Ascending aorta (tissue), 2 donors: ENCODE measurements at regions not wholly inside any gene's neighbourhood (a gene's known extent, or its start where the extent isn't known, plus 50 kb on each side); places are given as distances from the start of the nearest gene placed in this dataset.
"Not testable (repeated sequence)": the region's sequence is repeated elsewhere in the genome, so short reads cannot be mapped to it uniquely, and the experiment has no call there.

Experiments used
- DNase-seq, 2 donors: peaks; one replicate each; pipeline ENCODE4 v3.0.0-alpha.2; 2019; ENCODE audit warnings: low spot score in 2 of 2
- H3K27ac ChIP-seq, 2 donors: fragments of 200-600 bp; sonication (generic); one replicate each; pipeline ENCODE4 v1.5.1; 2016 to 2017; ENCODE audit warnings: mild to moderate bottlenecking in 1 of 2
- H3K27me3 ChIP-seq: fragments of 200-600 bp; sonication (generic); one replicate; pipeline ENCODE4 v1.5.1; 2017
- H3K36me3 ChIP-seq, 2 donors: fragments of 200-600 bp; sonication (generic); one replicate each; pipeline ENCODE4 v1.5.1; 2016
- H3K4me1 ChIP-seq, 2 donors: fragments of 200-600 bp; sonication (generic); one replicate each; pipeline ENCODE4 v1.5.1; 2016 to 2017; ENCODE audit warnings: mild to moderate bottlenecking in 1 of 2
- H3K4me3 ChIP-seq, 2 donors: fragments of 200-600 bp; sonication (generic); one replicate each; pipeline ENCODE4 v1.5.1; 2016 to 2017; ENCODE audit warnings: mild to moderate bottlenecking in 1 of 2
- H3K9me3 ChIP-seq, 2 donors: fragments of 200-600 bp; sonication (generic); one replicate each; pipeline ENCODE4 v1.5.1; 2016
- intact Hi-C: fragments of 100-400 bp; cut with DNase I; formaldehyde crosslinking; loops from one replicate; pipeline ENCODE4 v1.15.1; 2023

DNA sequence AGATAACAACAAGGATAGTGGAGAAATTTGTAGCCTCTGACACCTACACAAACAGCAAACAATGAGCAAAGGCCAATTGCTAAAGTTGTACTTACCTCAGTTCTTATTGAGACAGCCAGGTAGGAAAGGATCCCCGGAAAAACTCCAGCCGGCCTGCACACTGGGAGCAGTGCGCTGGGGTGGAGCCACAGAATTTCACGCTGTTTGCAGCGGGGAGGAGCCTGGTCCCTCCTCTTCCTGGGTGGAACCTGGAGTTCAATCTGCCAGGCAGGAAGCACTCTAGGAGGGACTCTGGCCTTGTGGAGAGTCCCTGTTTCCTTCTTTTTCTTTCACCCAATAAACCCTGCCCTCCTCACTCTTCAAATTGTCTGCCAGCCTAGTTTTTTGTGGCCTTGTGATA, 382.6 kb upstream of the TGIF2LX start:
- intact Hi-C loops, H3K9me3 ChIP-seq, DNase-seq, H3K4me3 ChIP-seq, H3K4me1 ChIP-seq, H3K27me3 ChIP-seq, H3K36me3 ChIP-seq, H3K27ac ChIP-seq: not testable (repeated sequence)

DNA sequence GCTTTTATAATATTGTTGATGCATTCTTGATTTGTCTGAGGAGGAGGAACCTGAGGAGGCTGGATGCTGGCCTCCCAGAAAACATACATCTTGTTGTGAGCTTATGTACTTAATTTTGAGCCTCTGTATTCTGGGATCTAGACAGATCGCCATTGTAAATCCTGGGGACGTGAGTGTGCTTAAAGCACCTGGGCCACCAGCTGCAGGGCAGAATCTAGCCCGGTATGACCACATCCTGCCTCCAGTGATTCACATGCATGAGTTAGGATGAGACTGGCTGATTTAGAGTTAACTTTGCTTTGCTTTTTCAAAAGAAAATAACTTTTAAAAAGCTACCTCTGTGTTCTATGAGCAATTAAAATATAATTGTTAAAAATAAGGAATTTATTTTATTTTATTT, 364.6 kb upstream of the TGIF2LX start:
- H3K4me1 ChIP-seq, DNase-seq, H3K36me3 ChIP-seq, H3K4me3 ChIP-seq, H3K9me3 ChIP-seq, H3K27me3 ChIP-seq, intact Hi-C loops, H3K27ac ChIP-seq: not testable (repeated sequence)

DNA sequence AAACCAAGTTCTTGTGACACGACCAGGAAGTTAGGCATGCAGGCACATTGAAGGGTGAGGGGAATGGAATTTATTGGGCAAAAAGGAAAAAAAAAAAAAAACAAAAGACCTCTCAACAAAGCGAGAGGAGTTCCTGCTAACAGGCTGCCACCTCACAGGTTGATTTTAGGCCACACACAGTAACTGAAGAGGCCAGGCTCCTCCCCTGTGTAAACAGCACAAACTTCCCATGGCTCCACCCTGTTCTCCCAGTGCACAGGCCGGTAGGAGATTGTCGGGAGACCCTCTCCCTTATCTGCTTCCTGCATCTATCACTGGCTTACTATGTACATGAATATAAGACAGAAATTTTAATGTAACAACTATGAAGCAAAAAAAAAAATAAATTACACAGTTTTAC, 359.6 kb upstream of the TGIF2LX start:
- H3K27ac ChIP-seq, H3K4me3 ChIP-seq, H3K36me3 ChIP-seq: not testable (repeated sequence)

DNA sequence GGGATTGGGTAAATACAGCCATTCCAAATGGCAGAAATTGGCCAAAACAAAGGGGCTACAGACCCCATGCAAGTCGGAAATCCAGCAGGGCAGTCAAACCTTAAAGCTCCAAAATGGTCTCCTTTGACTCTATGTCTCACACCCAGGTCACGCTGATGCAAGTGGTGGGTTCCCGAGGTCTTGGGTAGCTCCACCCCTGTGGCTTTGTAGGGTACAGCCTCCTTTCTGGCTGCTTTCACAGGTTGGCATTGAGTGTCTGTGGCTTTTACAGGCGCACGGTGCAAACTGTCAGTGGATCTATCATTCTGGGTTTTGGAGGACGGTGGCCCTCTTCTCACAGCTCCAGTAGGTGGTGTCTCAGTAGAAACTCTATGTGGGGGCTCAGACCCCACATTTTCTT, 358.6 kb upstream of the TGIF2LX start:
- H3K9me3 ChIP-seq, DNase-seq, H3K4me3 ChIP-seq, intact Hi-C loops, H3K4me1 ChIP-seq, H3K27ac ChIP-seq, H3K36me3 ChIP-seq, H3K27me3 ChIP-seq: not testable (repeated sequence)

More for the DNA sequence above, 359.6 kb upstream of the TGIF2LX start:
- H3K9me3 ChIP-seq, H3K4me1 ChIP-seq, H3K27me3 ChIP-seq, DNase-seq, intact Hi-C loops: not testable (repeated sequence)

DNA sequence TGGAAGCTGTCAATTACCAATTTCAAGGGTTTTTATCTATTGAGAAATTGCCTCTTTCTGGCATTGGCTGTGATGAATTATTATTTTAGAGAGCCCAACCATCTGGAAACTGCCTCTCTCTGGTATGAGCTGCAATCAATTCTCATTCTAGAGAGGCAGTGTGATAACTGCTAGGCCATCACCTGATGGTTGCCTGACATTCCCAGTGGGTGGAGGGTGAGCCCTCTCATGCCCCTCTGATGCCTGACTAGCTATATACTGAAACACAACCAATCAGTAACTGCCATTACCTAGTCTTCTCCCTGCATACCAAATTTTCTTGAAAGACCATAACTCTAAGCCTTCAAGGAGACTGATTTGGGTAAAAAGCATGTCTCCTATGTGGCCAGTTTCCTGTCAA, 353.9 kb upstream of the TGIF2LX start:
- DNase-seq, H3K27ac ChIP-seq, H3K4me3 ChIP-seq, H3K27me3 ChIP-seq, H3K9me3 ChIP-seq, H3K36me3 ChIP-seq, H3K4me1 ChIP-seq, intact Hi-C loops: not testable (repeated sequence)

DNA sequence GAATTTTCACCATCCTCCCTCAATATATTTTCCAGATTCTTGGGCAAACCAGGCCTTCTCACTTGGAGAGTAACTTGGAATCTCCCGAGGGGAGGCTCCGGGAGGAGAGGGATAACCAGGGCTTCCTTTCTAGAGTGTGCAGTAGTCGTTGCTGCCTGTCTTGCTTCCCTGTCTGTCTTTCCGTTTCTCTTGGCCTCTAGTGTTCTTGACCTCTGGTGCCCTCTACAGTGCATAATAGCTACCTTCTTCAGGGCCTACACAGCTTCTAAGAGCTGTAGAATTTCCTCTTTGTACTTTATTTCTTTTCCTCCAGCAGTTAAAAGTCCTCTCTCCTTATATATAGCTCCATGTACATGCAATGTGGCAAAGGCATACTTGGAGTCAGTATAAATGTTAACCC, 339.8 kb upstream of the TGIF2LX start:
- H3K4me1 ChIP-seq, H3K4me3 ChIP-seq, H3K27ac ChIP-seq, H3K36me3 ChIP-seq, H3K27me3 ChIP-seq, DNase-seq, intact Hi-C loops, H3K9me3 ChIP-seq: not testable (repeated sequence)

DNA sequence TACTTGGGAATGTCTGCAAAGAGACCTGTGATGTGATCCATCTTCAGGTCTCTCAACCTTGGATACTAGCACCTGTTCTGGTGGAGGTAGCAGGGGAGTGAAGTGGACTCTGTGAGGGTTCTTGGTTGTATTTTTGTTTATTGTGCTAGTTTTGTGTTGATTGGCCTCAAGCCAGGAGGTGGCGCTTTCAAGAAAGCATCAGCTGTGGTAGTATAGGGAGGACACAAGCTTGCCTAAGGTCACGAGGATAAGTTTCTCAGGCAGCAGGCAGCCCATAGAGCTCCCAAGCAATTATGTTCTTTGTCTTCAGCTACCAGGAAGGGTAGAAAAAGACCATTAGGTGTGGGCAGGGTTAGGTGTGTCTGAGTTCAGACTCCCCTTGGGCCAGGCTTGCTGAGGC, 289.9 kb upstream of the TGIF2LX start:
- H3K4me3 ChIP-seq, H3K4me1 ChIP-seq, DNase-seq, H3K9me3 ChIP-seq, H3K27me3 ChIP-seq, H3K27ac ChIP-seq, intact Hi-C loops, H3K36me3 ChIP-seq: not testable (repeated sequence)

DNA sequence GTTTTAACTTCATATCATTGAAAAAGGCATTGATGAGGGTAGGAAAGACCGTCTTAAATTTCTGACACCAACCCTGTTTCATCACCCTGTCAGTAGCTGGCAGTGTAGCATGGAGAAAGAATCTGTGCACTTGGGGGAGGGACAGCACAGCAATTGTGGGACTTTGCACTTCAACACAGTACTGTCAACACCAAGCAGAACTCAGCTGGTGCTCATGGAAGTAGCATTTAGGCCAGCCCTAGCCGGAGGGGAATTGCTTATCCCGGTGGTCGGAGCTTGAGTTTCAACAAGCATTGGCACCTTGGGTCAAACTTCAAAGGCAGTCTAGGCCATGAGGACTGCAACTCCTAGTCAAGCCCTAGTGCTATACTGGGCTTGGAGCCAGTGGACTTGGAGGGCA, 285.8 kb upstream of the TGIF2LX start:
- intact Hi-C loops, H3K27ac ChIP-seq, DNase-seq, H3K36me3 ChIP-seq, H3K27me3 ChIP-seq, H3K4me3 ChIP-seq, H3K4me1 ChIP-seq, H3K9me3 ChIP-seq: not testable (repeated sequence)

DNA sequence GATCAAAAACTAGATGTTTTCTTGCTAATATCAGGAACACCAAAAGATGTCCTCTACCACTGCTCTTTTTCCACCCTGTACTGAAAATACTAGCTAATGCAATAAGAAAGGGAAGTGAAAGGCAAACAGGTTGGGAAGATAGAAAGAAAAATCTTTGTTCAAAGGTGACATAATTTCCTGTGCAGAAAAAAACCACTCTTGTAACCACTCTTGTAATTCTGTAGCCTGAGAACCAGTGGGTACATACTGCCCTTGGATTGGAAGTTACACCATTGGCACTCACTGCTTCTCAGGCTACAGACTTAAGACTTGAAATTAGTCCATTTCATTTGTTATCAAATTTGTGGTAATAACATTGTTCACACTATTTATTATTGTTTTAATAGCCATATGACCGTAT, 263.0 kb upstream of the TGIF2LX start:
- H3K27ac ChIP-seq, H3K4me3 ChIP-seq, H3K4me1 ChIP-seq, H3K36me3 ChIP-seq, H3K27me3 ChIP-seq, H3K9me3 ChIP-seq, intact Hi-C loops, DNase-seq: not testable (repeated sequence)

DNA sequence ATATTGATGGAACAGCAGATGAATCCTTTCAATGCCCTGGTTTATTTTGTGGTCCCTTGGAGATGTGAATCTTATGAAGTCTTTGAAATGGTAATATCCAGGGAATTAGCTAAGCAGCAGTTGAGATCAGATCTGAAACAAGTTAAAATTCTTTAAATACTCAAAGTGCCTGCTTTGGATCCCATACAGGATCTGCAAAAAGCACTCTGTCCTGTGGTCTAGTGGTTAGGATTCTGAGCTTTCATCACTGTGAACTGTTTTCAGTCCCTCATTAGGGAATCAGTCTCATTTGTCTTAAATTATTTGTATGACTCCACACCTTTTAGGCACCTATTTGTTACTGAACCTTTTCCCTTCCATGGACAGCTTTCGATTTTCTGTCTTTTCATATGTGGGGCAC, 215.2 kb upstream of the TGIF2LX start:
- H3K4me1 ChIP-seq, H3K27me3 ChIP-seq, H3K9me3 ChIP-seq, H3K36me3 ChIP-seq, intact Hi-C loops, DNase-seq, H3K27ac ChIP-seq, H3K4me3 ChIP-seq: not testable (repeated sequence)

DNA sequence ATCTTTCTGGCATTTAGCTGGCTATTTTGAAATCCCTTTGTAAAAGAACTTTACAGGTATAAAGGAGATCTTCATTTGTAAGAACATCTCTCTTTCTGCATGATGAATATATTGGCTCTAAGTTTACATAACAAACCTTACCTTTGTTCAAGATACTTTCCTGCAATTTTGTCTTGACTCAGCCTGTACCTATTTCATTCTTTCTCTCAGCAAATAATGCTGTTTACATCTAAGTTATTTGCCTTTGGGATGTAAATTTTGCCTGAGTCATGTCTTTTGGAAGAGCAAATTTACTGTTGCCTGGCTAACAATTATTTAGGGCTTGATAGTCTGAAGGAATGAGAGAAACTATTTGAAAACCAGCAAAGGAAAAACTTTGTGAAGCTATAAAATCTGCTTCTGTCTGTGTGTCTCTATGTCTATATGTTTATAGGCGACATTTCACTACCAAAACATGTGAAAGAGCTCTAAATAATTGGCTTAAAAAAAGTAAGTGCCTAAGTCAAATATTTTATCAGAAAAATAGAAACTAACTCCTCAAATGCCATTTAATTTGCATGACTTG, 214.3 kb upstream of the TGIF2LX start:
- H3K4me1 ChIP-seq, H3K4me3 ChIP-seq, intact Hi-C loops, H3K9me3 ChIP-seq, DNase-seq, H3K27me3 ChIP-seq, H3K27ac ChIP-seq, H3K36me3 ChIP-seq: not testable (repeated sequence)

DNA sequence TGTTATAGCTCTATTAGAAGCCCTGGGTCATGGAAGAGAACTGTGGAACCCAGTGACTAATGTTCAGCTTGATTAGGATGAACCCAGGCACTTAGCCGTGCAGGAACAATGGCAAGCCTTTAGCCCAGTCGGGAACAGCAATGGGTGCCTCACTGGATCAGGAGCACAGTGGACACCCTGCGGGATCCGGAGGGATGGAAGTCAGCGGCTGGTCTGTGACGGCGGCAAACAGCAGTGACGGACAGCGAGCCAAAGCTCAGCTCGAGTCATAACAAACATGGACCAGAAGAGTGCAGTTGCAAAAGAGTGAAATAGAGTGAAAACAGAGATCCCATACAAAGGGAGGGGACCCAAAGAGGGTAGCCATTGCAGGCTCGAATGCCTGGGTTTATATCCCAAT, 187.3 kb upstream of the TGIF2LX start:
- H3K36me3 ChIP-seq, H3K4me3 ChIP-seq, DNase-seq, H3K4me1 ChIP-seq, H3K27ac ChIP-seq, H3K27me3 ChIP-seq, intact Hi-C loops, H3K9me3 ChIP-seq: not testable (repeated sequence)

DNA sequence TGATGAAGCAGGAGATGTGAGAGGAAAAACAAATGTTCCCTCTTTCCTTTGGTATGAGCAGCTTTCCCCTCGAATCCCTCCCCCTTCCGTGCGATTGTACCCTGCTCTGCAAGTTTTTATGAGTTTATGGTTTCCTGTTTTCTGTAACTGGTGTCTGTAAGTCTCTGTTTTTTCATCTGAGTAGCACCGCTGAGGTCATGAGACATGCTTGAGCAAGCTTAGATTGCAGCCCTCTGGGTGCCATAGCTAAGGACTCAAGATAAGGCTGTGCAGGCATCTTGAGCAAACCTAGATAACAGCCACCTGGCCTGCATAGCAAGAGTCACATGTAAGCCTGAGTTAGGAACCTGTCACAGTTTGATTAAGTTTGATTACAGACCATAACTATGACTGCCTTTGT, 165.2 kb upstream of the TGIF2LX start:
- H3K36me3 ChIP-seq, DNase-seq, H3K9me3 ChIP-seq, H3K4me3 ChIP-seq, H3K4me1 ChIP-seq, H3K27me3 ChIP-seq, intact Hi-C loops, H3K27ac ChIP-seq: not testable (repeated sequence)
